ENCODE measurements at regions not wholly inside any gene's neighbourhood (a gene's known extent, or its start where the extent isn't known, plus 50 kb on each side); places are given as distances from the start of the nearest gene placed in this dataset.
A peak's percentile ranks its signal among the peaks of the same experiment; 100 is the strongest.

DNA sequence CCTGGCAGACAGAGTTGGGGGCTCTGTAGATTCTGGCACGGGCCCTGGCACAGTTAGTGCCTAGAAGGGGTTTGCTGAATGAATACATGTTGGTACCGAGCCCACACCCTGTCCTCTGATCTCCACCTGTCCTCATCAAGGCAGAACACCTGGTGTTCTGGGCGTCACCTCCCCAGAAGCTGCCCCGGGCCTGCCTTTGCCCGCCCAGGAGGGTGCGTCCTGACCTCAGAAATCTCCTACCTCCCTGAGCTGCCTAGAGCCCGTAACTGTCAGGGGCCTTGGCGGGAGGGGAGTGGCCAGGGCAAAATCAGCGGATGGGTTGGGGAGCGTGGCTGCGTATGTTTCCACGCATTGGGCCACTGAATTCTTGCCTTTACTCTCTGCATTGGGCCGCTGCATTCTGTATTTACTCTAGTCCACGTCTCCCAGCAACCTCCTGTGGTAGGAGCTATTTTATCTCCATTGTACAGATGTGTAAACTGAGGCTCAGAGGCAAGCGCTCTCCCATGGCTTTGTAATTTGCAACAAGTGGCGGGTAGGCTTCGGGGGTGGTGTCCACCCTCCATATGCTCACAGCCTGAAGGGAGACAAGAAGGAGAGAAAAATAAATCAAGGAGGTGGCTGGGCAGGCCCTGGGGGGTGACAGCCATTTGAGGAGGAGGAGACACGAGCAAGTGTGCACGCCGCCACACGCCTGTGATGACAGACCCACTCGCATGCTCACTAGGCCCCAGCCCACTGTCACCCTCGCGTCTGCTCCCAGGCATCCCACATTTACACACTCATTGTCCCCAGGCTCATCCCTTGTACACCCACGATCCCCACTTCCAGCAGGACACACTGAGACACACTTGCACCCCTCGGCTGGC lies 95.7 kb upstream of the WNT4 start:
- Histone ChIP-seq H4K91ac (ENCODE audit: low read depth, low read length, poor library complexity) (no peak overlapping the region), H3K27me3 (ENCODE audit: control insufficient read depth in 3 of 3, insufficient read depth in 3 of 3, low read depth in 1 of 3, low read length in 3 of 3) (peaks cover 0 to 42% (median 35%) of the 10 kb centered on the region in 3 experiments), H4K8ac (ENCODE audit: low read depth, low read length) (peak overlapping the region; percentile 53), H3K14ac (ENCODE audit: low read length) (peak overlapping the region; percentile 1), H3K23ac (ENCODE audit: low read depth, low read length, poor library complexity) (no peak overlapping the region), H2BK12ac (ENCODE audit: low read length) (no peak overlapping the region), H2AK5ac (ENCODE audit: low read depth, low read length) (no peak overlapping the region), H3K27ac (replicated peaks; ENCODE audit: low read length) (no peak overlapping the region), H2AFZ (ENCODE audit: low read length) (no peak overlapping the region), H3K9me3 (replicated peaks in 1 of 2; ENCODE audit: control insufficient read depth in 2 of 2, insufficient read depth in 1 of 2, low read depth in 1 of 2, low read length in 2 of 2) (no peaks in the 10 kb centered on the region), H3K18ac (ENCODE audit: low read length) (no peak overlapping the region), H3K79me1 (ENCODE audit: low read depth, low read length) (no peaks in the 10 kb centered on the region), H3K4me1 (ENCODE audit: control insufficient read depth in 2 of 2, insufficient read depth in 1 of 2, low read depth in 1 of 2, low read length in 2 of 2) (no peaks in the 10 kb centered on the region), H3K4me3 (ENCODE audit: low read length in 2 of 2) (no peak overlapping the region), H2BK5ac (ENCODE audit: low read length) (no peak overlapping the region), H2BK15ac (ENCODE audit: low read length) (no peak overlapping the region), H3K4ac (ENCODE audit: low read length) (no peak overlapping the region), H3K36me3 (replicated peaks in 1 of 2; ENCODE audit: control insufficient read depth in 2 of 2, insufficient read depth in 2 of 2, low read length in 2 of 2) (no peaks in the 10 kb centered on the region), H3K9ac (ENCODE audit: low read depth, low read length, poor library complexity) (peak overlapping the region; percentile 35), H2BK120ac (ENCODE audit: low read depth, low read length) (no peak overlapping the region), H3K4me2 (ENCODE audit: insufficient read depth, low read length, poor library complexity, severe bottlenecking) (no peak overlapping the region)
- DNase-seq (ENCODE audit: low spot score), result no peak
- WGBS, 2 donors (ENCODE audit: extremely low coverage in 2 of 2, insufficient read length in 2 of 2, insufficient replicate concordance in 1 of 2), result no CpG with 5 or more reads among the region's 26 CpGs

DNA sequence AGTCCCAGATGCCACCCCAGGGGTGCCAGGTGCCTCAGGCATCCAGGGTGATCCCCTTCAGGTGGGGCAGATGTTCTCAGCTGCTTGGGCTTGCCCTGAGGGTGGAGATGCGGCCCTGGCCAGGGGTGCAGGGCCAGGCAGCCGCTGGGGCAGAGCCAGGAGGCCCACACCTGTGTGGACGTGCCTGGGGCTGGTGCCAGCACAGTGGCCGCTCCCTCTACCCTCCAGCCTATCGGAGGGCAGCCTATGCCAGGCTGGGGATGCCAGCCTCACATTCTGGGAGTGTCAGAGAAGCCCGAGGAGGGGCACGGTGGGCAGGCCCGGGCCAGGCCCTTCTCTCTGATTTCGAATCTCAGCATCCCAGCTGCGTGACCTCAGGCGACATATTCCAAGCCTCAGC lies 96.5 kb upstream of the WNT4 start:
- H2AK5ac ChIP-seq (ENCODE audit: low read depth, low read length), result no peak overlapping the region
- no peak overlapping the region for H4K91ac ChIP-seq (ENCODE audit: low read depth, low read length, poor library complexity)
- H3K27ac ChIP-seq (replicated peaks; ENCODE audit: low read length), result no peak overlapping the region
- no peaks in the 10 kb centered on the region for H3K4me1 ChIP-seq (ENCODE audit: control insufficient read depth in 2 of 2, insufficient read depth in 1 of 2, low read depth in 1 of 2, low read length in 2 of 2)
- H2BK5ac ChIP-seq (ENCODE audit: low read length), result no peak overlapping the region
- H3K18ac ChIP-seq (ENCODE audit: low read length), result peak overlapping the region; percentile 42
- H3K9ac ChIP-seq (ENCODE audit: low read depth, low read length, poor library complexity), result peak overlapping the region; percentile 35
- H3K27me3 ChIP-seq (ENCODE audit: control insufficient read depth in 3 of 3, insufficient read depth in 3 of 3, low read depth in 1 of 3, low read length in 3 of 3), result peaks cover 0 to 41% (median 35%) of the 10 kb centered on the region in 3 experiments
- H3K36me3 ChIP-seq (replicated peaks in 1 of 2; ENCODE audit: control insufficient read depth in 2 of 2, insufficient read depth in 2 of 2, low read length in 2 of 2), result no peaks in the 10 kb centered on the region
- no peak overlapping the region for H3K4ac ChIP-seq (ENCODE audit: low read length)
- H3K14ac ChIP-seq (ENCODE audit: low read length), result no peak overlapping the region
- no peak overlapping the region for H2BK120ac ChIP-seq (ENCODE audit: low read depth, low read length)
- H2BK12ac ChIP-seq (ENCODE audit: low read length), result no peak overlapping the region
- H3K23ac ChIP-seq (ENCODE audit: low read depth, low read length, poor library complexity), result no peak overlapping the region
- no peak overlapping the region for H4K8ac ChIP-seq (ENCODE audit: low read depth, low read length)
- H3K4me2 ChIP-seq (ENCODE audit: insufficient read depth, low read length, poor library complexity, severe bottlenecking), result no peak overlapping the region
- peaks cover 0 to under 1% of the 10 kb centered on the region in 2 donors for H3K9me3 ChIP-seq (replicated peaks in 1 of 2; ENCODE audit: control insufficient read depth in 2 of 2, insufficient read depth in 1 of 2, low read depth in 1 of 2, low read length in 2 of 2)
- no peak overlapping the region for H2AFZ ChIP-seq (ENCODE audit: low read length)
- H2BK15ac ChIP-seq (ENCODE audit: low read length), result no peak overlapping the region
- H3K4me3 ChIP-seq (ENCODE audit: low read length in 2 of 2), result no peak overlapping the region
- H3K79me1 ChIP-seq (ENCODE audit: low read depth, low read length), result no peaks in the 10 kb centered on the region
- DNase-seq (ENCODE audit: low spot score), result no peak
- WGBS, 2 donors (ENCODE audit: extremely low coverage in 2 of 2, insufficient read length in 2 of 2, insufficient replicate concordance in 1 of 2), result no CpG with 5 or more reads among the region's 11 CpGs

DNA sequence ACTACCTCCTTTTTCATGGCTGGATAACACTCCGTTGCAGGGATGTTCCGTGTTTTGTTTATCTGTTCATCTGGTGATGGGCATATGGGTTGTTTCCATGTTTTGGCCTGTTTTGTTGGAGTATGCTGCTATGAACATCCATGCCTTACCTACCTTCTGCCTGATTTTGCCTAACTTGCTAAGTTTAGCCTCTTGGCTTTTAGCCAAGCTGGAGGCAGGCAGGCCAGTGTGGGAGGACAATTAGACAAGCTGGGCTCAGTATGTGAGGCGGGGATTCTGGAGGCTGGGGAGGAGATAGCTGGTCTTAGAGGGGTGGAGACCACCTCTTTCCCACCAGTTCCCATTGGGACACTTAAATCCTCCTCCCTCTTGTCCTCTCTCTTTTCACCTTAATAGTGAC lies 98.4 kb upstream of the WNT4 start:
- WGBS, 2 donors (ENCODE audit: extremely low coverage in 2 of 2, insufficient read length in 2 of 2, insufficient replicate concordance in 1 of 2), result no CpG with 5 or more reads among the region's 3 CpGs
- Histone ChIP-seq H3K4me2 (ENCODE audit: insufficient read depth, low read length, poor library complexity, severe bottlenecking) (no peak overlapping the region), H3K4ac (ENCODE audit: low read length) (no peak overlapping the region), H2BK12ac (ENCODE audit: low read length) (no peak overlapping the region), H2AFZ (ENCODE audit: low read length) (no peak overlapping the region), H2BK120ac (ENCODE audit: low read depth, low read length) (no peak overlapping the region), H2BK5ac (ENCODE audit: low read length) (no peak overlapping the region), H3K79me1 (ENCODE audit: low read depth, low read length) (no peaks in the 10 kb centered on the region), H3K27ac (replicated peaks; ENCODE audit: low read length) (no peak overlapping the region), H3K4me3 (ENCODE audit: low read length in 2 of 2) (no peak overlapping the region), H3K27me3 (ENCODE audit: control insufficient read depth in 3 of 3, insufficient read depth in 3 of 3, low read depth in 1 of 3, low read length in 3 of 3) (peaks cover 0 to 41% (median 26%) of the 10 kb centered on the region in 3 experiments), H4K8ac (ENCODE audit: low read depth, low read length) (no peak overlapping the region), H4K91ac (ENCODE audit: low read depth, low read length, poor library complexity) (no peak overlapping the region), H2AK5ac (ENCODE audit: low read depth, low read length) (no peak overlapping the region), H3K9ac (ENCODE audit: low read depth, low read length, poor library complexity) (no peak overlapping the region), H3K36me3 (replicated peaks in 1 of 2; ENCODE audit: control insufficient read depth in 2 of 2, insufficient read depth in 2 of 2, low read length in 2 of 2) (no peaks in the 10 kb centered on the region), H3K18ac (ENCODE audit: low read length) (no peak overlapping the region), H3K9me3 (replicated peaks in 1 of 2; ENCODE audit: control insufficient read depth in 2 of 2, insufficient read depth in 1 of 2, low read depth in 1 of 2, low read length in 2 of 2) (peaks cover 0 to 1% of the 10 kb centered on the region in 2 donors), H3K4me1 (ENCODE audit: control insufficient read depth in 2 of 2, insufficient read depth in 1 of 2, low read depth in 1 of 2, low read length in 2 of 2) (peaks cover 0 to 6% of the 10 kb centered on the region in 2 donors), H3K14ac (ENCODE audit: low read length) (no peak overlapping the region), H2BK15ac (ENCODE audit: low read length) (no peak overlapping the region), H3K23ac (ENCODE audit: low read depth, low read length, poor library complexity) (no peak overlapping the region)
- DNase-seq (ENCODE audit: low spot score), result no peak

DNA sequence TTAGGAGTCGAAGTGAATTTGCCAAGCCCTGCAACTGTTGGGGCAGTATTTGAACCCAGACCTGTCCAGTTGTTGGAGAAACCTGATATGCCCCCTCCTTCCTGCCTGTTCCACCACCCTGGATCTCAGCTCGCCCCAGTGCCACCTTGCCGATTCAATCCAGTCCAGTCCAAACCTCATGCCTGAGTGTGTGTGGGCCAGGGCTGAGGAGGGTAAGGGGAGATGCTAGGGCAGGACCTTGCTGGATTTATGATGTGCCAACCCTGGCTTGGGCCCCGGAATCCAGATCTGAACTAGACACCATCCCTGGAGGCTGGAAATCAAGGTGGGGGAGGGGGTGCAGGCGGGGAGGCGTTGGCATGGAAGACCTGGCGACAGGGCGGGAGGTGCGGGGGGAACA lies 98.9 kb upstream of the WNT4 start:
- Histone ChIP-seq H3K18ac (ENCODE audit: low read length) (no peak overlapping the region), H3K4me3 (ENCODE audit: low read length in 2 of 2) (no peak overlapping the region), H3K4ac (ENCODE audit: low read length) (no peak overlapping the region), H3K27ac (replicated peaks; ENCODE audit: low read length) (no peak overlapping the region), H3K27me3 (ENCODE audit: control insufficient read depth in 3 of 3, insufficient read depth in 3 of 3, low read depth in 1 of 3, low read length in 3 of 3) (peaks cover 0 to 41% (median 27%) of the 10 kb centered on the region in 3 experiments), H2BK5ac (ENCODE audit: low read length) (no peak overlapping the region), H2AFZ (ENCODE audit: low read length) (no peak overlapping the region), H3K23ac (ENCODE audit: low read depth, low read length, poor library complexity) (no peak overlapping the region), H4K8ac (ENCODE audit: low read depth, low read length) (no peak overlapping the region), H3K4me1 (ENCODE audit: control insufficient read depth in 2 of 2, insufficient read depth in 1 of 2, low read depth in 1 of 2, low read length in 2 of 2) (peaks cover 0 to 6% of the 10 kb centered on the region in 2 donors), H3K79me1 (ENCODE audit: low read depth, low read length) (no peaks in the 10 kb centered on the region), H3K36me3 (replicated peaks in 1 of 2; ENCODE audit: control insufficient read depth in 2 of 2, insufficient read depth in 2 of 2, low read length in 2 of 2) (no peaks in the 10 kb centered on the region), H3K9ac (ENCODE audit: low read depth, low read length, poor library complexity) (no peak overlapping the region), H4K91ac (ENCODE audit: low read depth, low read length, poor library complexity) (no peak overlapping the region), H3K9me3 (replicated peaks in 1 of 2; ENCODE audit: control insufficient read depth in 2 of 2, insufficient read depth in 1 of 2, low read depth in 1 of 2, low read length in 2 of 2) (peaks cover 0 to 1% of the 10 kb centered on the region in 2 donors), H2AK5ac (ENCODE audit: low read depth, low read length) (no peak overlapping the region), H3K4me2 (ENCODE audit: insufficient read depth, low read length, poor library complexity, severe bottlenecking) (no peak overlapping the region), H3K14ac (ENCODE audit: low read length) (no peak overlapping the region), H2BK15ac (ENCODE audit: low read length) (no peak overlapping the region), H2BK120ac (ENCODE audit: low read depth, low read length) (no peak overlapping the region), H2BK12ac (ENCODE audit: low read length) (no peak overlapping the region)
- DNase-seq (ENCODE audit: low spot score), result no peak
- WGBS, 2 donors (ENCODE audit: extremely low coverage in 2 of 2, insufficient read length in 2 of 2, insufficient replicate concordance in 1 of 2), result no CpG with 5 or more reads among the region's 9 CpGs
